ENCODE measurements at regions not wholly inside any gene's neighbourhood (a gene's known extent, or its start where the extent isn't known, plus 50 kb on each side); places are given as distances from the start of the nearest gene placed in this dataset.

DNA sequence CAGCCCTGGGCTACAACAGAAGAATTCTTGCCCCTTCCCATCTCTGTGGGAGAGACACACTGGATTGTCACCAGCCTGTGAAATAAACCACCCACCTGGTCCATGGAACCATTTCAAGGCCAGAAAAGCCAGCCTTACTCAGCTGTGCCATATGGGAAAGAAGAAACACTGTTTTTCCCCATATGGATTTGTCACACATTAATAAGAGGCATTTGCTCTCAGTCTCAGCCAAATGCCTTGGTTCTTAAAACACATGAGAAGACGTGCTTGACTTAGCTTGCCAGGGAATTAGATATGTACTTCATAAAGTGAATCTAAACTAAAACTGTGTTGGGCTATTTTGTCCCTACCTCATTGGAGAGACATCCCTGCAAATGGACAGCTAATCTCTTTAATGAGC is 308.6 kb upstream of the TNP1 start:
- DNase-seq (ENCODE audit: low read depth, low spot score): no peak

- DNase-seq (ENCODE audit: low read depth, low spot score): no peak
Measured at GRCh38 chr2:217167531-217167930, 307.7 kb upstream of the TNP1 start.

GRCh38 chr2:217166241-217166850 is 306.5 kb upstream of the TNP1 start:
- DNase-seq (ENCODE audit: low read depth, low spot score): peak; percentile 58

GRCh38 chr2:217165547-217165946 is 305.7 kb upstream of the TNP1 start:
- no peak for DNase-seq (ENCODE audit: low read depth, low spot score)

- DNase-seq (ENCODE audit: low read depth, low spot score): no peak
Measured at GRCh38 chr2:217163987-217164386, 304.1 kb upstream of the TNP1 start.

DNA sequence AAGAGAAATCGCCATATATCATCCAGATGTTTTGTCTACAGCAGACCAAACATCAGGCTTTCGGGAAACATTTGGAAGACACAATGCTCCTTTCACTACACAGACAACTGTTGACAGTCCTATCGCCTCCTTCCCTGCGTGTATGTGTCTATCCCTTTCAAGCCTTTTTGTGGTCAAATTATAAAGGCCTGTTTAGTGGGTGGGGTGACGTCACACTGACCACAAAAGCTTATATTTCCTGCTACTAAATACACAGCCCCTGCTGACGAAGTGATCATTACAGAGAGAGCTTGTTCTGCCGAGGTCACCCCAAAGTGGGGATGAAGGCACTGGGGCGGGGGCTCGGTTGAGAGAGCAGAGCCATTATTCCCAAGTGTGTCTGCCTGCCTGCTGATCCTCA is 302.7 kb upstream of the TNP1 start:
- peak; percentile 79 for DNase-seq (ENCODE audit: low read depth, low spot score)

- DNase-seq (ENCODE audit: low read depth, low spot score): no peak
Measured at GRCh38 chr2:217160978-217161973, 301.4 kb upstream of the TNP1 start.

DNA sequence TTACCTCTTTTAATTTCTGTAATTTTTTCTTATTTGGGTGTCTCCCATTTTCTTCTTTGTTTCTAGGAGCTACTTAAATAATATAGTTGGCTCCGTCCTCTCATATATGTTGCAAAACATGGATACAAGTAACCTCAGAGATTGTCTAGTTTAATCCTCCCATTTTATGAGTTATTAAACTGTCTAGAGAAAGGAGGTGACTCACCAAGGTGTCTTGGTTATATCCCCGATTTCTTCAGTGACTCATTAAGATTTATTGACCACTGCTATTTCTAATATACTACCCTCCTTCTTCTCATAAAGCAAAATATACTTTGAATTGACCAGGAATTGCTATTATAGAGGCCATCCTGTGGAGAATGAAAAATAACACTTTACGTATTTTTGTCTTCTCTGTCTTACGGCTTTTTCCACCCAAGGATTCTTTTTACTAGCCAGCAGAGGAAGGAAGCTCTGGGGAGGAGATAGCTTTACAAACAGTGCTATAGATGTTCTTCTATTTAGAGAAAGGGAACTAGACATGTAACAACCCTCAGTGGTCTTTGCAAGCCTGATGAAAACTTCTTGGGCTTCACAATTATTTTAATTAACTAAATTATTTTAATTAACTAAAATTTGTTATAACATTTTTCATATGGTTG is 300.4 kb upstream of the TNP1 start:
- DNase-seq (ENCODE audit: low read depth, low spot score): no peak

DNA sequence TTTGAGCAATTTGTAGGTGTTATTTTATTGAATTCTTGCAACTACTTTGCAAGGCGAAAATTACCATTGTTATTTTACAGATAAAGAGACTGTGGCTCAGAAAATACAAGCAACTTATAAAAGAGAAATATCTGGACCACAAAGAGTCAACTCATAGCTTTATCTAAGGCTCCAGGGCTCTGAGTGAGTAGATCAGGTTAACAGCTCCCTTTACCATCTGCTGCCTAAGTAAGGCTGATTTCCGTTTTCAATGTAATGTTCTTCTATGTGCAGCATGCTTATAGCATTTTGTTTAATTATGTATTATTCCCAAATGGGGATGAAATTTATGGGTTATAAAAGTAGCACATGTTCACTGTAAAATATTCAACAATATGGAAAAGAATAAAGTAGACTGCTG is 299.1 kb upstream of the TNP1 start:
- no peak for DNase-seq (ENCODE audit: low read depth, low spot score)

GRCh38 chr2:217157581-217157980 is 297.7 kb upstream of the TNP1 start:
- no peak for DNase-seq (ENCODE audit: low read depth, low spot score)

DNA sequence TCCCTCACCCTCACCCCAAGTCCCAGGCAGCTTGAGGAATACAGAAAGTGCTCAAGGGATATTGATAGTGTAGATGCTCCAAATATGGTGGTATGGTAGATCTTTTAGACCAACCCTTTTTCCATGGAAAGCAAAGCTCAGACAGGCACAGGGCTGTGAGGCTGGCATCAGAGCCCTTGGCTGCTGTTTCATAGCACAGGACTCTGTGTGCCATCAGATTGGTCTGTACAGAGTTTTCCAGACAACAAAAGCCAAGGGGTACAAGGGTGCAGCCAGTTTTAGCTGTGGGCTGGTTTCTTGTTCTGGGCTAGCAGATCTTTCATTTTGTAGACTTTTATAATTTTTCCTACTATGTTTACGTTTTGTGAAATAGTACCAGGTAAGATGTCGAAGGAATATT is 296.9 kb upstream of the TNP1 start:
- no peak for DNase-seq (ENCODE audit: low read depth, low spot score)

DNA sequence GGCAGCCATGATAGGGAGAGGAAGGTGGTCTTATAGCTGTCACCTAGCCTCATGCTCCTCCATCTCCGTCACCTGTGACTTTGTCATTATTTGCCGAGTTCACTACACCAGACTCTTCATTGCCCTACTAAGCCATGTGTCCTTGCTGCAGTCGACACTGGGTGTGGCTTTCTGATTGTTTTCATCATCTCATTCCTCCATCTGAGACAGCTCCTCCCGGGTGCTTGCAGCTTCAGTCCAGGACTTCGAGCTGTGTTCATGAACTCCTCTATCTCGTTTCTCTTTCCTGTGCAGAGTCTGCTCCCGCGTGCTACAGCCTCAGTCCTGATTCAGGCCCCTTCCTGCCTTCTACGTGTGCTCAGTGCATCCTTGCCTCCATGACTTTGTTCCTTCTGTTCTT is 295.1 kb upstream of the TNP1 start:
- no peak for DNase-seq (ENCODE audit: low read depth, low spot score)

DNA sequence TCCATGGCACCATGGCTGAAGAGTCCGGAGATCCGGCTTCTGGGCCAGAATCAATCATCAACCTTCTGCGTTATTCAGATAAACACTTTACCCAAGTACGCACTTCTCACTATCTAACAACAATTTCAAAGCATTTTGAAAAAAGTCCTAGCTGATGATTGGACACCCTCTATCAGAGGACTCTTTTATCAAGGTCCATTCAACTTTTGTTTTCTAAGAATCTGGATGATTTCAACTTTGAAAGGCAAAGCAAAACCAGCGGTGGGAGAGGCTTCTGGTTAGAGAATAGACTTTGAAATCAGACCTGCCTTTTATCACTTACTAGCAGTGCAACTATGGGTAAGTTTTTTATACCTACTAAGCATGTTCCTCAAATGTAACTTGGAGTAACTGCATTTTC is 293.6 kb upstream of the TNP1 start:
- DNase-seq (ENCODE audit: low read depth, low spot score): no peak

- DNase-seq (ENCODE audit: low read depth, low spot score): no peak
Measured at GRCh38 chr2:217152831-217153230, 293.0 kb upstream of the TNP1 start.

GRCh38 chr2:217151509-217152206 is 291.8 kb upstream of the TNP1 start:
- DNase-seq (ENCODE audit: low read depth, low spot score): no peak

DNA sequence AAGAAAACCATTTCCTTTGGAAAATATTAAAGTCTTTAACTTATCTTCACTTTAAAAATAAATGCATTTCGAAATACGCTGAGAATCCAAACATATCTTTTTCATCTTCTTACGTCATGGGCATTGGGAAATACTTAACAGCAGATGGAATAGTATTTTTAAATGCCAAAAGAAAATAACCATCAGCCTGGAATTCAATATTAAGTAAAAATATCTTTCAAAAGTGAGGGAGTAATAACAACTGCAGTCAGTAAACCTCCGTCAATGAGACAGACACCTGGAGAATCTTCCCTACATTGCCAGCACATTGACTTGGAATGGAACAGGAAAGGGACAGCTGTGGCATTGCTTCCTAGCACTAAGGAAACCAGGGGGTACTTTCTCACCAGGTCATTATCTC is 290.4 kb upstream of the TNP1 start:
- no peak for DNase-seq (ENCODE audit: low read depth, low spot score)

- DNase-seq (ENCODE audit: low read depth, low spot score): no peak
Measured at GRCh38 chr2:217149087-217149660, 289.3 kb upstream of the TNP1 start.

- DNase-seq (ENCODE audit: low read depth, low spot score): no peak
Measured at GRCh38 chr2:217147818-217148217, 288.0 kb upstream of the TNP1 start.

DNA sequence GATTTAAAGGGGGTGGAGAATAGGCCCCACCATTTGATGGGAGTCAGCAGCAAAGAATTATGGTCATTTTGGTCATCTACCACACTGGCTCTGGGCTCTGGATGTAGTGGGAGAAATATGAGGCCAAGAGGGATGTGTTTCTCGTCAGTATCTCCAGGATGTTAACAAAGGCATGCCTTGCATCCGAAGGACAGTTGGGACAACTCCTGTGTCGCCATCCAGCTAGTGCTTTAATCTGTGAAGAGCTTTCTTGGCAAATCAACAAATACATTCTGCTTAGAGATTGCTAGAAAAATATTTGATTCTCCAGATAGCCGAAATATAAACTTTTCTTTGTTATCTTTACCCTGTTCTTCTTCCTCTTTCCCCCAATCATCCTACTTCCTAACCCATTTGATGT is 287.1 kb upstream of the TNP1 start:
- no peak for DNase-seq (ENCODE audit: low read depth, low spot score)

DNA sequence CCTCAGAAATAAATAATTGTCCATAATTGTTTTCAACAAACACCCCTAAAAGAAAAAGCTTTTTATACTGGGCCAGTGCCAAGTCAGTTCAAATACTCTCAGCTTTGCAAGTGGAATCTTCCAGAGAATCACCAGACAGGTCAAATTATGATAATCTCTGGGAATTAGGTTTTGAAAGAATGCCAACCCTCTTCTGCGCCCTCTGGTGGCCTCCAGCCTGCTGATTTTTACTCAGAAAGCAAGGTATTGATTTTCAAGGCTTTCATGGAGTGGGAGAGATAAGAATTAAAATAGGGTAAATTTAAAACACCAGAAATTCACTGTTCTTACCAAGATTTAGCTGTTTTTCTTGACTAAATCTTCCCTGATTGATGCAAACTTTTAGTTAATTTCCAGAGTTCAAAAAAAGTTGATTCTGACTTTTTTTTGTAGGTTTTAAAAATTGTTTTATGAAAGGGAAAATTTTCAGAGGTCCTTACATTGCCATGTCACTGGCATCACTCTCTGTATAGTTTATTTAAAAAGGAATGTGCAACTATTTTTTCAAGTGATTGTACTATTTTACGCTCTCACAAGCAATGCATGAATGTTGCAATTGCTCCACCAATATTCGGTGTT is 282.9 kb upstream of the TNP1 start:
- no peak for DNase-seq (ENCODE audit: low read depth, low spot score)

DNA sequence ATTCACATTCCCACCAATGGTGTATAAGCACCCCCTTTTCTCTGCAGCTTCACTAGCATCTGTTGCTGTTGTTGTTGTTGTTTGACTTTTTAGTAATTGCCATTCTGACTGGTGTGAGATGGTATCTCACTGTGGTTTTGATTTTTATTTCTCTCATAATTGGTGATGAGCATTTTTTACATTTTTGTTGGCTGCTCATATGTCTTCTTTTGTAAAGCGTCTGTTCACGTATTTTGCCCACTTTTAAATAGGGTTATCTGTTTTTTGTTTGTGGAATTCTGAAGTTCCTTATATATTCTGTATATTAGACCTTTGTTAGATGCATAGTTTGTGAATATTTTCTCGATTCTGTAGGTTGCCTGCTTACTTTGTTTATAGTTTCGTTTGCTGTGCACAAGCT is 278.4 kb upstream of the TNP1 start:
- DNase-seq (ENCODE audit: low read depth, low spot score): no peak
